ENCODE measurements at regions not wholly inside any gene's neighbourhood (a gene's known extent, or its start where the extent isn't known, plus 50 kb on each side); places are given as distances from the start of the nearest gene placed in this dataset.

- no peak for TF ChIP-seq CTCF (IDR thresholded peaks at IDR 0.05)
- H3K9me3 ChIP-seq = no peaks in the 10 kb centered on the region
- no peak for DNase-seq
- H3K27ac ChIP-seq = no peak overlapping the region
- intact Hi-C loops (cut with DNase I) = no loop called here
- H3K36me3 ChIP-seq = no peaks in the 10 kb centered on the region
- no peak overlapping the region for H3K4me3 ChIP-seq
- no peaks in the 10 kb centered on the region for H3K4me1 ChIP-seq
- no peaks in the 10 kb centered on the region for H3K27me3 ChIP-seq
- H3K9ac ChIP-seq (ENCODE audit: low read depth in 2 of 2, low read length in 2 of 2) = no peak overlapping the region
Measured at GRCh38 chr12:91395628-91396135, 213.1 kb upstream of the DCN start.

- H3K27ac ChIP-seq = no peak overlapping the region
- no peaks in the 10 kb centered on the region for H3K4me1 ChIP-seq
- DNase-seq = no peak
Measured at GRCh38 chr12:91394903-91395302, 212.3 kb upstream of the DCN start.

GRCh38 chr12:91388573-91388972 is 206.0 kb upstream of the DCN start:
- Histone ChIP-seq H3K4me3 (no peak overlapping the region), H3K36me3 (no peaks in the 10 kb centered on the region), H3K9ac (ENCODE audit: low read depth in 2 of 2, low read length in 2 of 2) (no peak overlapping the region), H3K27ac (no peak overlapping the region), H3K4me1 (no peaks in the 10 kb centered on the region), H3K27me3 (no peaks in the 10 kb centered on the region), H3K9me3 (no peaks in the 10 kb centered on the region)
- intact Hi-C loops (cut with DNase I) = no loop called here
- DNase-seq = no peak
- TF ChIP-seq CTCF (IDR thresholded peaks at IDR 0.05) = no peak

More at GRCh38 chr12:91394903-91395302, 212.3 kb upstream of the DCN start:
- TF ChIP-seq CTCF (IDR thresholded peaks at IDR 0.05) = no peak
- H3K27me3 ChIP-seq = no peaks in the 10 kb centered on the region
- H3K4me3 ChIP-seq = no peak overlapping the region
- H3K36me3 ChIP-seq = no peaks in the 10 kb centered on the region
- intact Hi-C loops (cut with DNase I) = no loop called here
- H3K9me3 ChIP-seq = no peaks in the 10 kb centered on the region
- H3K9ac ChIP-seq (ENCODE audit: low read depth in 2 of 2, low read length in 2 of 2) = no peak overlapping the region

- intact Hi-C loops (cut with DNase I) = no loop called here
- H3K27me3 ChIP-seq = no peaks in the 10 kb centered on the region
Measured at GRCh38 chr12:91387461-91388134, 205.0 kb upstream of the DCN start.

GRCh38 chr12:91384806-91385205 is 202.2 kb upstream of the DCN start:
- no peak for TF ChIP-seq CTCF (IDR thresholded peaks at IDR 0.05)
- H3K4me1 ChIP-seq = no peaks in the 10 kb centered on the region

More at GRCh38 chr12:91387461-91388134, 205.0 kb upstream of the DCN start:
- H3K9me3 ChIP-seq = no peaks in the 10 kb centered on the region
- H3K36me3 ChIP-seq = no peaks in the 10 kb centered on the region
- no peak overlapping the region for H3K9ac ChIP-seq (ENCODE audit: low read depth in 2 of 2, low read length in 2 of 2)
- DNase-seq = no peak
- H3K4me1 ChIP-seq = no peaks in the 10 kb centered on the region
- no peak overlapping the region for H3K27ac ChIP-seq
- H3K4me3 ChIP-seq = no peak overlapping the region
- no peak for TF ChIP-seq CTCF (IDR thresholded peaks at IDR 0.05)

More at GRCh38 chr12:91384806-91385205, 202.2 kb upstream of the DCN start:
- Histone ChIP-seq H3K9me3 (no peaks in the 10 kb centered on the region), H3K27ac (no peak overlapping the region), H3K36me3 (no peaks in the 10 kb centered on the region), H3K27me3 (no peaks in the 10 kb centered on the region), H3K4me3 (no peak overlapping the region), H3K9ac (ENCODE audit: low read depth in 2 of 2, low read length in 2 of 2) (no peak overlapping the region)
- intact Hi-C loops (cut with DNase I) = loop anchor here (5.0 kb wide), 1 partner anchor 1267 kb away; no protein-coding TSS in a partner anchor
- no peak for DNase-seq

Measured in colonic mucosa (tissue), 4 donors.